Heart left ventricle (tissue), 13 donors: ENCODE measurements at regions not wholly inside any gene's neighbourhood (a gene's known extent, or its start where the extent isn't known, plus 50 kb on each side); places are given as distances from the start of the nearest gene placed in this dataset.

Experiments used
- CTCF ChIP-seq, 12 donors: fragments of 200-600 bp; sonication (generic) in 4 of 12; IDR thresholded peaks; one replicate each; pipeline versions ENCODE4 v1.5.0 to v1.8.0; 2018 to 2022; ENCODE audit warnings: antibody characterized with exemption in 12 of 12, mild to moderate bottlenecking in 5 of 12
- POLR2A ChIP-seq, 2 donors: fragments of 450-650 bp; IDR thresholded peaks; one replicate each; pipeline ENCODE4 v1.6.1; 2017; ENCODE audit warnings: antibody characterized with exemption in 2 of 2, mild to moderate bottlenecking in 2 of 2, moderate library complexity in 2 of 2
- donor health status: ischemic (EF 13 %, LVEDD 7.1; RV severe dilation, severe dysfunction).
- donor health status: DM: no; HTN: yes; CAD: no.
- donor health status: DM: no; HTN: no; CAD: no.
- donor health status: ischemic (EF 25% LVEDD 6.9; RV normal size, moderate dysfunction).
- donor health status: ischemic (EF 25% LVEDD 5.7; RV mildly dilated, moderate dysfunction).
- donor health status: ischemic (EF 35%, LVEDD 5.7; RV mildly dilated, moderate dysfunction).
- donor health status: nonischemic (EF 11% LVEDD 7.7; RV severe dilation, severe dysfunction).
- donor health status: DM: yes; HTN: yes; CAD: no.
- donor health status: PGD.
- donor health status: ischemic (EF 29% LVEDD 5.4; RV normal size, mild dysfunction).
- donor health status: nonischemic (EF 23%, LVEDD 6.1; RV moderate dilation, normal function).

GRCh38 chr14:101039755-101040138 lies 136.2 kb upstream of the RTL1 start:
- TF ChIP-seq CTCF (IDR thresholded peaks at IDR 0.05) = no peak
- no peak for TF ChIP-seq POLR2A (IDR thresholded peaks at IDR 0.05)
